ENCODE measurements at regions not wholly inside any gene's neighbourhood (a gene's known extent, or its start where the extent isn't known, plus 50 kb on each side); places are given as distances from the start of the nearest gene placed in this dataset.

- Histone ChIP-seq H3K27me3 (ENCODE audit: low read depth) (no peaks in the 10 kb centered on the region), H3K36me3 (no peaks in the 10 kb centered on the region), H3K4me1 (peaks cover 7% of the 10 kb centered on the region), H3K9me3 (replicated peaks) (no peaks in the 10 kb centered on the region), H3K27ac (replicated peaks) (no peak overlapping the region), H3K4me3 (no peak overlapping the region)
- TF ChIP-seq CTCF (IDR thresholded peaks at IDR 0.05; ENCODE audit: borderline replicate concordance) = no peak
- intact Hi-C loops (cut with micrococcal nuclease) = no loop called here
- no peak for DNase-seq
These were observed 406.3 kb upstream of the KLF6 start for GRCh38 chr10:4191354-4191753.

- no peak for DNase-seq
- no peaks in the 10 kb centered on the region for H3K27me3 ChIP-seq (ENCODE audit: low read depth)
- no peak overlapping the region for H3K4me3 ChIP-seq
- H3K4me1 ChIP-seq = peaks cover 2% of the 10 kb centered on the region
- H3K36me3 ChIP-seq = no peaks in the 10 kb centered on the region
- H3K27ac ChIP-seq (replicated peaks) = no peak overlapping the region
- intact Hi-C loops (cut with micrococcal nuclease) = no loop called here
- no peak for TF ChIP-seq CTCF (IDR thresholded peaks at IDR 0.05; ENCODE audit: borderline replicate concordance)
- no peaks in the 10 kb centered on the region for H3K9me3 ChIP-seq (replicated peaks)
These were observed 405.9 kb upstream of the KLF6 start for GRCh38 chr10:4190876-4191275.

- intact Hi-C loops (cut with micrococcal nuclease) = no loop called here
These were observed 404.3 kb upstream of the KLF6 start for GRCh38 chr10:4189281-4189680.

GRCh38 chr10:4188406-4188805 lies 403.4 kb upstream of the KLF6 start:
- intact Hi-C loops (cut with micrococcal nuclease) = no loop called here
- H3K9me3 ChIP-seq (replicated peaks) = no peaks in the 10 kb centered on the region
- H3K36me3 ChIP-seq = no peaks in the 10 kb centered on the region
- DNase-seq = no peak
- no peaks in the 10 kb centered on the region for H3K27me3 ChIP-seq (ENCODE audit: low read depth)
- H3K4me1 ChIP-seq = no peaks in the 10 kb centered on the region
- H3K27ac ChIP-seq (replicated peaks) = no peak overlapping the region
- TF ChIP-seq CTCF (IDR thresholded peaks at IDR 0.05; ENCODE audit: borderline replicate concordance) = no peak
- H3K4me3 ChIP-seq = no peak overlapping the region

More at GRCh38 chr10:4189281-4189680, 404.3 kb upstream of the KLF6 start:
- Histone ChIP-seq H3K27me3 (ENCODE audit: low read depth) (no peaks in the 10 kb centered on the region), H3K4me3 (no peak overlapping the region), H3K9me3 (replicated peaks) (no peaks in the 10 kb centered on the region), H3K36me3 (no peaks in the 10 kb centered on the region), H3K27ac (replicated peaks) (no peak overlapping the region), H3K4me1 (no peaks in the 10 kb centered on the region)
- no peak for TF ChIP-seq CTCF (IDR thresholded peaks at IDR 0.05; ENCODE audit: borderline replicate concordance)
- no peak for DNase-seq

- no peak overlapping the region for H3K4me3 ChIP-seq
- no peaks in the 10 kb centered on the region for H3K36me3 ChIP-seq
- DNase-seq = no peak
- H3K27me3 ChIP-seq (ENCODE audit: low read depth) = no peaks in the 10 kb centered on the region
- no peaks in the 10 kb centered on the region for H3K4me1 ChIP-seq
- intact Hi-C loops (cut with micrococcal nuclease) = no loop called here
- no peak for TF ChIP-seq CTCF (IDR thresholded peaks at IDR 0.05; ENCODE audit: borderline replicate concordance)
- H3K9me3 ChIP-seq (replicated peaks) = no peaks in the 10 kb centered on the region
- no peak overlapping the region for H3K27ac ChIP-seq (replicated peaks)
These were observed 402.0 kb upstream of the KLF6 start for GRCh38 chr10:4186849-4187540.

Measured in left ventricle myocardium inferior (tissue), 1 donor.